Heart left ventricle (tissue), 13 donors: ENCODE measurements at regions not wholly inside any gene's neighbourhood (a gene's known extent, or its start where the extent isn't known, plus 50 kb on each side); places are given as distances from the start of the nearest gene placed in this dataset.

Experiments
- POLR2A ChIP-seq, 2 donors: fragments of 450-650 bp; IDR thresholded peaks; one replicate each; pipeline ENCODE4 v1.6.1; 2017; ENCODE audit warnings: antibody characterized with exemption in 2 of 2, mild to moderate bottlenecking in 2 of 2, moderate library complexity in 2 of 2
- TF ChIP-seq, protein P1 (sequence below), 12 donors: fragments of 200-600 bp; sonication (generic) in 4 of 12; IDR thresholded peaks; one replicate each; pipeline versions ENCODE4 v1.5.0 to v1.8.0; 2018 to 2022; ENCODE audit warnings: antibody characterized with exemption in 12 of 12, mild to moderate bottlenecking in 5 of 12
- donor health status: ischemic (EF 13 %, LVEDD 7.1; RV severe dilation, severe dysfunction).
- donor health status: DM: no; HTN: yes; CAD: no.
- donor health status: DM: no; HTN: no; CAD: no.
- donor health status: ischemic (EF 25% LVEDD 6.9; RV normal size, moderate dysfunction).
- donor health status: ischemic (EF 25% LVEDD 5.7; RV mildly dilated, moderate dysfunction).
- donor health status: ischemic (EF 35%, LVEDD 5.7; RV mildly dilated, moderate dysfunction).
- donor health status: nonischemic (EF 11% LVEDD 7.7; RV severe dilation, severe dysfunction).
- donor health status: DM: yes; HTN: yes; CAD: no.
- donor health status: PGD.
- donor health status: ischemic (EF 29% LVEDD 5.4; RV normal size, mild dysfunction).
- donor health status: nonischemic (EF 23%, LVEDD 6.1; RV moderate dilation, normal function).

DNA sequence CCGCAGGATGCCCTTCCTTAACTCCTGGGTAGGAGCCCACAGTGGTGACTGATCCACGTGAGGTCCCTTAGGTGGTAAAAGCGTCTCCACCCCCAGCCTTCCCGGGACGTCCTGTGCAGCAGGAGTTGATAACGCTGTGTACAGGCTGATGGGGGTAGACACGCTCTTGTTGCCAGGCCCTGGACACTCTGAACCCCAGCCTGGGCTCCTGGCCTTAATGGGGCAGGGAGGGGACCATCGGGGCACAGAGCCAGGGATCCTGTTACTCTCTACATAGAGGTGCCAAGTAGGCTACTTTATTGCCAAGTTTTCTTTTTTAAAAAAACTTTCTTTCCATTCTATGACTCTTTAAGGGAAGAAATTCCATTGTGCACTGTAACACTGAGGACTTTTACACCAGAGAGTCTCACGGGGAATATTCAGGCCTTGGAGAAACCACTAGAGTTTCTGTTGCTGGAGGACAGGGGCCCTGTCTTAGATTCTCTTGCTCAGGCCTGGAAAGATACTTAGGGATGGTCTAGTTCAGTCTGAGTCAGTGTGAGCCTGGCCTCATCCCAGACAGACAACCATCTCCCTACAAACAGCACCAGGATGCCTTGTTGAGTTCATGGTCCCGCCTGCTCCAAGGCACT is 104.3 kb upstream of the RNU6-1 start:
- TF ChIP-seq, protein P1, sequence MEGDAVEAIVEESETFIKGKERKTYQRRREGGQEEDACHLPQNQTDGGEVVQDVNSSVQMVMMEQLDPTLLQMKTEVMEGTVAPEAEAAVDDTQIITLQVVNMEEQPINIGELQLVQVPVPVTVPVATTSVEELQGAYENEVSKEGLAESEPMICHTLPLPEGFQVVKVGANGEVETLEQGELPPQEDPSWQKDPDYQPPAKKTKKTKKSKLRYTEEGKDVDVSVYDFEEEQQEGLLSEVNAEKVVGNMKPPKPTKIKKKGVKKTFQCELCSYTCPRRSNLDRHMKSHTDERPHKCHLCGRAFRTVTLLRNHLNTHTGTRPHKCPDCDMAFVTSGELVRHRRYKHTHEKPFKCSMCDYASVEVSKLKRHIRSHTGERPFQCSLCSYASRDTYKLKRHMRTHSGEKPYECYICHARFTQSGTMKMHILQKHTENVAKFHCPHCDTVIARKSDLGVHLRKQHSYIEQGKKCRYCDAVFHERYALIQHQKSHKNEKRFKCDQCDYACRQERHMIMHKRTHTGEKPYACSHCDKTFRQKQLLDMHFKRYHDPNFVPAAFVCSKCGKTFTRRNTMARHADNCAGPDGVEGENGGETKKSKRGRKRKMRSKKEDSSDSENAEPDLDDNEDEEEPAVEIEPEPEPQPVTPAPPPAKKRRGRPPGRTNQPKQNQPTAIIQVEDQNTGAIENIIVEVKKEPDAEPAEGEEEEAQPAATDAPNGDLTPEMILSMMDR (IDR thresholded peaks at IDR 0.05) = no peak
- TF ChIP-seq POLR2A (IDR thresholded peaks at IDR 0.05) = no peak
